NCI-H2196 treated with DMSO at 0.1 percent for 48 hours (cell line): ENCODE measurements at regions not wholly inside any gene's neighbourhood (a gene's known extent, or its start where the extent isn't known, plus 50 kb on each side); places are given as distances from the start of the nearest gene placed in this dataset.
"Not testable (repeated sequence)": the region's sequence is repeated elsewhere in the genome, so short reads cannot be mapped to it uniquely, and the experiment has no call there.

Source experiments
- DNase-seq: peaks from one replicate; lab custom pipeline; 2025; ENCODE audit not compliant: unreplicated experiment; lab: John Stamatoyannopoulos, UW

DNA sequence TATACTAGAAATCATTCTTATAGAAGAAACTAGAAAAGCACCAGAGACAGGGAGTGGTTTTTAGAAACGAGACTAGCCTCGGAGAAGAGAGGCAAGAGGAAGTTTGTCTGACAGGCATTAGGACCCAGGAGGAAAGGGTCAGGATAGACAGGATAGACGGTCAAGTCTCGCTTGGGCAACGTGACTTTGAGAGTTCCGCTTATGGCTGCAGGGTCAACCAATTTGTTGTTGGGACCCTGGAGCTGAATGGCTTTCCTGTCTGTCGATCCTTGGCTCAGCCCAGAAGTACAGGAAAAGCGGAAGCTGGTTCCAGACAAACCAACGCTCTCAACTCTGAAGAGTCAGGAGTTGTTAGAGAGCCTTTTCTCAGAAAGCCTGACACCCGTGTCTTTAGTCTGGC is 191.2 kb downstream of the FZD1 start:
- DNase-seq, result no peak

DNA sequence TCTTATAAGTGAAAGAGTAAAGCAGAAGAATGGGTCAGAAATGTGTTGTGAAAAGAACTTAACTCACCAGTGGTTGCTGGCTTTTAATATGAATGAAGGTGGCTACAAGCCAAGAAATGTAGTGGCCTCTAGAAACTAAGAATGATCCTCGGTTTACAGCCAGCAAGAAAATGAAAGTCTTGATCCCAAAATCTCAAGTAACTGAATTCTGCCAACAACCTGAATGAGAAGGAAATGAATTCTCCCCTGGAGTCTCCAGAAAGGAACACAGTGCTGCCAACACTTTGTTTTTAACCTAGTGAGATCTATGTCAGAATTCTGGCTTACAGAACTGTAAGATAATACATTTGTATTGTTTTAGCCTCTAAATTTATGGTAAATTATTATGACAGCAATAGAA is 193.0 kb downstream of the FZD1 start:
- DNase-seq, result no peak

DNA sequence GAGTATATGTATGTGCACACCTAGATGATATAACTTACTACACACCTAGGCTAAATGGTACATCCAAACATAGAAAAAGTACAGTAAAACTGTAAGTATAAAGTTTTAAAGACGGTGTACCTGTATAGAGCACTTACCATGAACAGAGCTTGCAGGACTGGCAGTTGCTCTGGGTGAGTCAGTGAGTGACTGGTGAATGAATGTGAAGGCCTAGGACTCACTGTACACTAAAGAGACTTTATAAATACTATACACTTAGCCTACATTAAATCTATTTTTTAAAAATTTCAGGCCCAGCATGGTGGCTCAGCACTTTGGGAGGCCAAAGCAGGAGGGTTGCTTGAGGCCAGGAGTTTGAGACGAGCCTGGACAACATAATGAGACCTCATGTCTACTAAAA is 195.3 kb downstream of the FZD1 start:
- no peak for DNase-seq

DNA sequence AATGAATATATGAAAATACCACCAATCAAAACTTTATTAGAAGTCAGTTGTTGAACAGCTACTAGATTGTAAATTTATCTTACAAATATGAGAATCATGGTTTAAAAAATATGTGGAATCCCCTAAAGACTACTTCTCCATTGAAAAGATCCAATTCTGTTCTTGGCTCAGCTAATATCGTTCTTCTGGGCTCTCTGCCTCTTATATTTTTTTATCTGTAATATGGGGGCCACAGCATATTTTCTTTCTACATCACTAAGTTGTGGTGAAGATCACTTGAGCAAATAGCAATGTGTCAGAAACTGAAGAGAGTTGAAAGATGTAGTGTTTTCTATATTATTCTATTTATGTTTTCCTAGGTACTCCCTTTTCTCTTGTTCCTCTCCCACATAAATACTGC is 198.1 kb downstream of the FZD1 start:
- no peak for DNase-seq

DNA sequence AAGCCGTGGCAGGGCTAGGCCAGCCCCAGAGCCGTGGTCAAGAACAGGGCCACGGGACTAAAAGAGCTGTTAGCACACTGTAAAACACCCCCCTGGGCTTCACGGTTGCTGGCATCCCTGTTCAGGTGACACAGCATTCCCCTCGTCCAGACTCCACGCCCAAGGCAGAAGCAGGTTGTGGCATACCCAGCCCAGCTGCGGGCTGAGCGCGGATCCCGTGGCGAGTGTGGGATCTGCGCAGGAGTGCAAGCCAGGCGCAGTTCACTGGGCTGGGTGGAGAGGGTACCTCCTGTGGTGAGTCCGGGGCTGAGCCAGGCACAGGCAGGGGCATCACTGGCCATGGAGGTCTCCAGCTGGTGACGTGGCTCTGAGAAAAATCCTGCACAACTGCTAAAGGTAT is 199.1 kb downstream of the FZD1 start:
- no peak for DNase-seq

DNA sequence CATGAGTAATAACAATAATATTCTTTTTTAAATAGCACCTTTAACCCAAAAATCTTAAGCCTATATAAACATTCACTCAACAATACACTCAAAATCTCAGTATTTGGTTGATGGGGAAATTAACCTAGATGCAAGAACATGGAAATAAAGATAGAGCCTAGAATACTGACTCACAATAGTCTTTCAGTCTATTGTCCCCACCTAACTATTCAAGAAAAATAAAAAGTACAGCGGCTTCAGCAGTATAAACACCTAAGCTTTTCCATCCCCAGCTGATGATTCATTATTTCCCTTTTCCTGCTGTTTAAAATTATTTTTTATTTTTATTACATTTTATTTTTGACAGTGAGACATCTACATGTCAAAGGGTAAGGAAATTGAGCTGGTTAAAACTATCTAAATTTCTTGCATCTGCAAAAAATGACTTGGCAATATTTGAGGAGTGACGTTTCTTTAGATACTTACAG is 201.4 kb downstream of the FZD1 start:
- no peak for DNase-seq

DNA sequence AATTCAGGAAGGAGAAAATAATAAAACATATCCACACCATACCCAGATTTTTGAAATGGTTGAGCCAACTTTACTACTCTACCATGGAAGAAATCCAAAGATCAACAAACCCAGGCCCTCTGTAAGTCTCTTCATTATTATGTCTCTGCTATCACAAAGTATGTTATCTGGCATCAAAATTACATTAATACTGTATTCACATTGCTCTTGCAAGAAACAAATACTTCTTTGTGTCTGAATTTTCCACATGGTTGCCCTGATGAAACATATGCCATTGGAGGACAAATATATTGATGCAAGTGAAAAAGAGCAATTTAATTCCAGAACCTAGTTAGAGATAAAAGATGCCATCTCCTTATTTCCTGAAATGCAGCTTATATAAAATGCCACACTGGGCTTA is 204.0 kb downstream of the FZD1 start:
- DNase-seq, result no peak

DNA sequence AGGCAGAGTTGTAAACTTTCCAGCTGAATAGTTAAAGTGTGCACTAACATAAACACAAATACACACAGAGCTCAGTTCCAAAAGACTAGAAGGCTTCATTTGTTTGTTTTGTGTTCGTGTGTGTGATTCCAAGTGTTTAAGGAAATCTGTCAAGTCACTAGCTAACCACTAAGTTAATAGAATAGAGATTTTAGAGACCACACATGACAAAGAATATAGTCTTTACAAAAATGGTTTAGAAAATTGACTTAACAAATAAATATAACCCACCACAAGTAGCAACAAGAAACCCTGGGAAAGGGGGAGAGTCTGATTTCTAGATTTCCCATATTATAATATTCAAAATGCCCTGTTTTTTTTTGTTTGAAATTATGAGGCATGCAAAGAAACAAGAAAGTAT is 209.4 kb downstream of the FZD1 start:
- no peak for DNase-seq

DNA sequence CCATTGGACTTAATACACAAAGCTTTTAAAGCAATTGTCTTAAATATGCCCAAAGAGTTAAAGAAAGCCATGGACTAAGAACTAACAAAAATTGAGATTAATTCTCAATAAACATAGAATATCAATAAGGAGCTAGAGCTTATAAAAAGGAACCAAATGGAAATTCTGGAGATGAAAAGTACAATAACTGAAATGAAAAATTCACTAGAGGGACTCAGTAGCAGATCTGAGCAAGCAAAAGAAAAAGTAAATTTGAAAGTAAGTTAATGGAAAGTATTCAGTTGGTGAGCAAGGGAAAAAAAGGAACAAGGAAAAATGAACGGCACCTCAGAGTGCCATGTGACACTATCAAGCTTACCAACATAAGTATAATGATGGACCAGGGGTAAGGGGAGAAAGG is 209.8 kb downstream of the FZD1 start:
- no peak for DNase-seq

DNA sequence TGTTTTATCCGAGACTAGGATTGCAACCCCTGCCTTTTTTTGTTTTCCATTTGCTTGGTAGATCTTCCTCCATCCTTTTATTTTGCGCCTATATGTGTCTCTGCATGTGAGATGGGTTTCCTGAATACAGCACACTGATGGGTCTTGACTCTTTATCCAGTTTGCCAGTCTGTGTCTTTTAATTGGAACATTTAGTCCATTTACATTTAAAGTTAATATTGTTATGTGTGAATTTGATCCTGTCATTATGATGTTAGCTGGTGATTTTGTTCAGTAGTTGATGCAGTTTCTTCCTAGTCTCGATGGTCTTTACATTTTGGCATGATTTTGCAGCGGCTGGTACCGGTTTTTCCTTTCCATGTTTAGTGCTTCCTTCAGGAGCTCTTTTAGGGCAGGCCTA is 216.2 kb downstream of the FZD1 start:
- DNase-seq, result not testable (repeated sequence)

DNA sequence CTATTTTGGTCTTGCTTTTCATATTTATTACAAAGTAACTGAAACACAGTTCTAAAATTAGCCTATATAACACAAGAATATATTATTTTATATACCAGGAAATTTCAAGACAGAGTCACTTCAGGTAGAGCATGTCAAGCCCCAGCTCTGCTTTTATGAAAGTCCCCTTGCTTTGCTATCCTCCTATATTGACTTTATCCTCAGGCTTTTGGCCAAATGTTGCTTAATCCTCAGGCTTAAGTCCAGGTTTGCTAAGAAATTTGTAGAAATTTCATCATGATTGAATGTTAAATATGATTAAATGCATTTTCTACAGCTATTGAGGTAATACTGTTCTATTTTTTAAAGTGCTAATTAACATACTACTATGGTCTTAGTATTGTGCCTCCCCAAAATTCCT is 227.6 kb downstream of the FZD1 start:
- no peak for DNase-seq

DNA sequence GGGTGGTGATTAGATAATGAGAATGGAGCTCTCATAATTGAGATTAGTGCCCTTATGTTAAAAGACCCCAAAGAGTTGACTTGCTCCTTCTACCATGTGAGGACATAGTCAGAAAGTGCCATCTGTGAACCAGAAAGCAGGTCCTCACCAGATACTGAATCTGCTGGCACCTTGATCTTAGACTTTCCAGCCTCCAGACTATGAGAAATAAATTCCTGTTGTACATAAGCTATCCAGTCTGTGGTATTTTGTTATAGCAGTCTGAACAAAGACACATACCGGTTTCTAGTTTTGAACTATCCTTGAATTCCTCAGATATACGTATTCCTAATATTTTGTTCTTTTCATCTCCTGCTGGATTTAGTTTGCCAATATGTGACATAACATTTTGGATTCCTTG is 228.1 kb downstream of the FZD1 start:
- no peak for DNase-seq

DNA sequence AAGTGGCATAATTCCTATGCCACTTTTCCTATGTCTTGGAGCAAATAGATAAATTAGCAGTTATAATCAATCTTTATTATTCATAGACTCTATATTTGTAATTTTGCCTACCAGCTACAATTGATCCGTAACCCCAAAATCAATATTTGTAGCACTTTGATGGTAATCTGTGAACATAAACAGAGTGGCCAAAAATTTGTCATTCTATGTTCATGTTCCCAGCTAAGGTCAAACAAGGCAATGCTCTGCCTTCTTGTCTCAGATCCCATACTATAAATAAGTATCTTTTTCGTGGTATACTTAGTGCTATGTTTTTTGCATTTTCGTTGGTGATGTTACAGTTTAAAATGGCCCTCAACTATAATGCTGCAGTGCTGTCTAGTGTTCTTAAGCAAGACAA is 228.5 kb downstream of the FZD1 start:
- no peak for DNase-seq

DNA sequence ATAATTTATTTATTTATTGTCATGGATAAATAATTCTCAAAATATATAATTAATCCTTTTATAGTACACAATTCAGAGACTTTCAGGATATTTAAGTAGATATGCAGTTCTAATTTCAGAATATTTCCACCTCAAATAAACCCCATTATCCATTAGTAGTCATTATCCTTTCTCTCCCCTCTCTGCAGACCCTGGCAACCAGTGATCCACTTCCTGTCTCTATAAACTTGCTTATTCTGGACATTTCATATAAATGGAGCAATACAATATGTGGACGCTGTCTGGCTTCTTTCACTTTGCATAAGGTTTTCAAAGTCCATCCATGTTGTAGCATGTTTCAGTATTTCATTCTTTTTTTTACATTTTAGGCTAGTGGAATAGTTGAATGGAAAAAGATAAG is 230.2 kb downstream of the FZD1 start:
- no peak for DNase-seq

DNA sequence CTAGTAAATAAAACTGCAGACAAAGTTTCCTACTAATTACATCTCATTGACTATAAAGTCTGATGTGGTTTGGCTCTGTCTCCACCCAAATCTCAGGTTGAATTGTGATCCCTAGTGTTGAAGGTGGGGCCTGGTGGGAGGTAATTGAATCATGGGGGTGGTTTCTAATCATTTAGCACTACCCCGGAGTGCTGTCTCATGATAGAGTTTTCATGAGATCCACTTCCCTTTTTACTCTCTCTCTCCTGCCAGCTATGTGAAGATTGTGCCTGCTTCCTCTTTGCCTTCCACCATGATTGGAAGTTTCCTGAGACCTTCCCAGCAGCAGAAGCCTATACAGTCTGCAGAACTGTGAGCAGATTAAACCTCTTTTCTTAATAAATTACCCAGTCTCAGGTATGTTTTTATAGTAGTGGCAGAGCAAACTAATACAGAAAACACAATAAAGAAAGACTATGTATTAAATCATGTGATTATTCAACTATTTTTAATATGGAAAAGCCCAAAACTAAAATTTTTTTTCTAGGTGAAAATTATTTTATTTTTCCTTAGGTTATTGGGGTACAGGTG is 232.1 kb downstream of the FZD1 start:
- DNase-seq, result no peak

DNA sequence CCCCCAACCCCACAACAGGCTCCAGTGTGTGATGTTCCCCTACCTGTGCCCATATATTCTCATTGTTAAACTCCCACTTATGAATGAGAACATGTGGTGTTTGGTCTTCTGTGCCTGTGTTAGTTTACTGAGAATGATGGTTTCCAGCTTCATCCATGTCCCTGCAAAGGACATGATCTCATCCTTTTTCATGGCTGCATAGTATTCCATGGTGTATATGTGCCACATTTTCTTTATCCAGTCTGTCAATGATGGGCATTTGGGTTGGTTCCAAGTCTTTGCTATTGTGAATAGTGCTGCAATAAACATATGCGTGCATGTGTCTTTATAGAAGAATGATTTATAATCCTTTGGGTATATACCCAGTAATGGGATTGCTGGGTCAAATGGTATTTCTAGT is 233.0 kb downstream of the FZD1 start:
- not testable (repeated sequence) for DNase-seq

DNA sequence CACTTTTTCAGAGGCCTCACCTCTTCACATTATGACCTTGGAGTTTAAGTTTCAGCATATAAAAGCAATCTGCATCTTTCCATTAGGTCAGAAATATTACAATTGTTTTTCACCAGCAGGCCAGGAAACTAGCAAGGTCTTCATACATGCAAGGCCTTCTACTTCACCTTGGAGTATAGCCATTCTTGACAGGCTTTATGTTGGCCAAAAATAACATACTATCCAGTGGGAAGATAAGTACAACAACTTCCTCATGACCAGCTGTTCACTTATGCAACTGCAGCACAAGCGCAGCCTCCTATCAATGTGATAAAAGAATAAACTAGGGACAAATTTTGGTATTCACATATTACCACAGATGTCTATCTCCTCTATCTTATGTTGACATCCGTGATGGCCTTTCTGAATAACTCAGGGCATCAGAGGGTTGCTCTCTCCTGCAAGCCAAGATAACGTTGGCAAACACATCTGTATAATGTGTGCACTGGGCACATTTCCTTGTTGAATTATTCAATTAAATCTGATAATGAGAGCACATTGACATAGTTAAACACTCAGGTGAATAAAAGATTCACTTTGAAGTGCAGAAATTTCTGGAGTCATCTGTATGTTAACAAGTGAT is 239.8 kb downstream of the FZD1 start:
- DNase-seq, result no peak

DNA sequence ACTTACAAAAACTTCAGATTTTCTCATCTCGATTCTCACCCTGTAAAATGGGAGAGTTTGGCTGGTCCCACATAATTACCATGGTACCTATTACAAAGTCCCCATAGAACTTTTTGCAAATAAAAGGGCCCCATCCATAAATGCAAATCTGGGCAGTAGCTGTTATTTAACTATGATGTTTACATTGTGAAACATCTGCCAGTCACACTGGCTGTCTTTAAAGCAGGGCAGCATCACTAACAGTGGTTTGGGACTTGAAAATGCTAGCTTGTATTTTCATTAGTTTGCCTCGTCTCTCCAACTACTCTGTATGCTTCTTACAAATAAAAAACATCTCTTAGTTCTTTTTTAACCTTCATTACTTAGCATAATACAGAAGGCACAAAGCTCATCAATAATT is 240.7 kb downstream of the FZD1 start:
- DNase-seq, result no peak

DNA sequence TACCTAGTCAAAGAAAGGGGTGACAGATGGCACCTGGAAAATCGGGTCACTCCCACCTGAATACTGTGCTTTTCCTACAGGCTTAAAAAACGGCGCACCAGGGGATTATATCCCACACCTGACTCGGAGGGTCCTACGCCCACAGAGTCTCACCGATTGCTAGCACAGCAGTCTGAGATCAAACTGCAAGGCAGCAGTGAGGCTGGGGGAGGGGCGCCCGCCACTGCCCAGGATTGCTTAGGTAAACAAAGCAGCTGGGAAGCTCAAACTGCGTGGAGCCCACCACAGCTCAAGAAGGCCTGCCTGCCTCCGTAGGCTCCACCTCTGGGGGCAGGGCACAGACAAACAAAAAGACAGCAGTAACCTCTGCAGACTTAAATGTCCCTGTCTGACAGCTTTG is 242.7 kb downstream of the FZD1 start:
- DNase-seq, result not testable (repeated sequence)

DNA sequence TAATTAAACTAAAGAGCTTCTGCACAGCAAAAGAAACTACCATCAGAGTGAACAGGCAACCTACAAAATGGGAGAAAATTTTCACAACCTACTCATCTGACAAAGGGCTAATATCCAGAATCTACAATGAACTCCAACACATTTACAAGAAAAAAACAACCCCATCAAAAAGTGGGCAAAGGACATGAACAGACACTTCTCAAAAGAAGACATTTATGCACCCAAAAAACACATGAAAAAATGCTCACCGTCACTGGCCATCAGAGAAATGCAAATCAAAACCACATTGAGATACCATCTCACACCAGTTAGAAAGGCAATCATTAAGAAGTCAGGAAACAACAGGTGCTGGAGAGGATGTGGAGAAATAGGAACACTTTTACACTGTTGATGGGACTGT is 247.6 kb downstream of the FZD1 start:
- not testable (repeated sequence) for DNase-seq

DNA sequence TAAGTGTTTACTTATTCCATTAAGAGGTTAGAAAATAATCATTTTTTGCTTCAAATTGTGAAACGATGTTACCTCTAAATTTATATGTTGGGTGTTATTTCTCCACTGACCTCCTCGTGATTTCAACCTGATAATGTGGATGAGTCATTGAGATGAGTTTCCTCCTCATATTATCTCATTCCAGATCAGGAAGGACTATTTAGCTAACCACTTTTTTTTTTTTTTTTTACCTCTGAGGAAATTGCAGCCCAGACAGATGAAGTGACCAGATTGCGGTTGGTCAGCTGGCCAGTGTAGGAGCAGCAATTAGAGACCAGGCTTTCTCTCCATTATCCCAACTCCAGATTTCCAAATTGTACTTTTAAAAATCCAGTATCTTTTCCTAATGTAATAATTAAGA is 248.7 kb downstream of the FZD1 start:
- no peak for DNase-seq

DNA sequence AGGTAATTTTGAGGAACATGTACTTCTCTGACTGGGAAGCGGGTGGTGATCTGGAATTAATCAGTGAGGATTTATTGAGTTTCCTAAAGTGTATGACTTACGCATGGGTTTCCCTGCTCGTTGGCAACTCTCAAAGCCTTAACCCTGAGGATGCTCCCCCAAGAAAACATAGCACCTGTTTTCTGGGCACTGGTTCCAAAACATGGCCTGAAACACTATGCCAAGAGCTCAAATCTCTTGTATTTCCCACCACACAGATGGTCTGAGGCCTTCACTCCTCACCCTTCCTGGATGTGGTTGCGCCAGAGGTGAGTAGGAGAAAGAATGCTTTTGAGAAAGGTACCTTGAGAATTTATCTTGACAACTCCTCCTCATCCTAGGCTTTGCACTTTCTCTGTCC is 250.4 kb downstream of the FZD1 start:
- DNase-seq, result no peak

DNA sequence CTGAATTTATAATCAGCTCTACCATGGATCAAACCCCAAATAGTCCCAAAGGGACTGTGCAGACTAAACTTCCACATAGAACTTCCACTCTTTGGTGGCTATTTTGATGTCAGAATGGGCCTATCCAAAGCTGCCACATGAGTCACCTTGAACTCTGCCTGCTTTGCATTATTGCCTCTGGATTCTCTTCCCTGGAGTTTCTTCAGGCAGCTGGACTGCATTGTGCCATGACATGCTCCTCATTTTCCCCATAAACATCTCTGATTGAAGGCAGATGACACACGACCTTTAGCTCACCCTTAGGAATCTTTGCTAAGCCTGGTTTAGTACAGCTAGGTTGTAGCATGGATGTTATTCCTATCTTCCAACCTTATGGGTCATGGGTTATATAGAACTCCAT is 251.7 kb downstream of the FZD1 start:
- no peak for DNase-seq
